ENCODE measurements at regions not wholly inside any gene's neighbourhood (a gene's known extent, or its start where the extent isn't known, plus 50 kb on each side); places are given as distances from the start of the nearest gene placed in this dataset.

- H3K27me3 Mint-ChIP-seq (ENCODE audit: low read depth) = no peaks in the 10 kb centered on the region; the same call in 1 of the 2 replicates
- no peak overlapping the region for H3K56ac ChIP-seq (ENCODE audit: insufficient read length, low read depth, low read length)
- H3K36me3 Mint-ChIP-seq (ENCODE audit: insufficient read depth in 1 of 3, low read depth in 3 of 3) = no peaks in the 10 kb centered on the region; a peak in 1 of 7 replicates
- no CpG with 5 or more reads among the region's 4 CpGs for WGBS (ENCODE audit: extremely low coverage, insufficient read length, low lambda C conversion rate)
- H2BK15ac ChIP-seq (ENCODE audit: low read depth, low read length) = no peak overlapping the region
- H3K18ac ChIP-seq (ENCODE audit: insufficient read length, low read depth, low read length) = no peak overlapping the region
- H3K9me3 Mint-ChIP-seq = no peaks in the 10 kb centered on the region
- TF ChIP-seq CTCF (conservative IDR thresholded peaks at IDR 0.05) = no peak
- no peak overlapping the region for H2BK12ac ChIP-seq (ENCODE audit: insufficient read length, low read depth, low read length)
- DNase-seq = no peak
- no peak overlapping the region for H3K4me2 ChIP-seq (ENCODE audit: insufficient read depth, insufficient read length, low read length)
- no peaks in the 10 kb centered on the region for H3K23me2 ChIP-seq (ENCODE audit: insufficient read length, low read depth, low read length, poor library complexity, severe bottlenecking)
- no peak overlapping the region for H2AK5ac ChIP-seq (ENCODE audit: insufficient read length, low read length)
- H3K27me3 ChIP-seq (ENCODE audit: insufficient read depth, low read length) = no peaks in the 10 kb centered on the region
- no peak overlapping the region for H3K23ac ChIP-seq (ENCODE audit: insufficient read length, low read depth, low read length)
- H3K4me3 Mint-ChIP-seq = no peak overlapping the region
- H2BK120ac ChIP-seq (ENCODE audit: low read depth, low read length, poor library complexity, severe bottlenecking) = no peak overlapping the region
- H3T11ph ChIP-seq (ENCODE audit: low read length) = no peak overlapping the region
- no peaks in the 10 kb centered on the region for H3K79me2 ChIP-seq (ENCODE audit: insufficient read depth, low read length)
- no peaks in the 10 kb centered on the region for H3K79me1 ChIP-seq (ENCODE audit: insufficient read depth, low read depth, low read length, poor library complexity, severe bottlenecking)
- H2AFZ ChIP-seq (ENCODE audit: low read length) = no peak overlapping the region
- H2BK5ac ChIP-seq (ENCODE audit: insufficient read length, low read length) = no peak overlapping the region
- no peak overlapping the region for H4K8ac ChIP-seq (replicated peaks; ENCODE audit: insufficient read length, low read depth, low read length)
- no peaks in the 10 kb centered on the region for H3K4me1 Mint-ChIP-seq
- no peak overlapping the region for H3K14ac ChIP-seq (ENCODE audit: insufficient read depth, low read length)
- no peak overlapping the region for H4K91ac ChIP-seq (ENCODE audit: insufficient read length, low read depth, low read length)
- peaks cover 2% of the 10 kb centered on the region for H4K20me1 ChIP-seq (ENCODE audit: control insufficient read depth, insufficient read depth, insufficient read length)
- H3K9me3 ChIP-seq (ENCODE audit: control insufficient read depth, low read depth, low read length) = no peaks in the 10 kb centered on the region
- no peak overlapping the region for H3K9ac ChIP-seq (ENCODE audit: extremely low read depth, insufficient read length, low read length)
- H2BK20ac ChIP-seq (ENCODE audit: low read depth, low read length, poor library complexity, severe bottlenecking) = no peak overlapping the region
- no peak overlapping the region for H3K27ac ChIP-seq (ENCODE audit: insufficient read length, low read depth, low read length)
- H3K27ac Mint-ChIP-seq = no peak overlapping the region
- no peak overlapping the region for H3K4ac ChIP-seq (ENCODE audit: low read depth, low read length)
- no peak overlapping the region for H4K5ac ChIP-seq (ENCODE audit: insufficient read length, low read depth, low read length)
- H3K4me1 ChIP-seq (ENCODE audit: insufficient read depth, low read length) = no peaks in the 10 kb centered on the region
Measured at GRCh38 chr2:107093426-107093957, 207.5 kb upstream of the ST6GAL2 start.

All from H9 (cell line).